Astrocyte (in vitro differentiated cells and primary cell): ENCODE measurements at regions not wholly inside any gene's neighbourhood (a gene's known extent, or its start where the extent isn't known, plus 50 kb on each side); places are given as distances from the start of the nearest gene placed in this dataset.

ENCODE experiments used
- DNase-seq: peaks from one replicate; pipeline ENCODE4 v3.0.0-alpha.2; 2010; ENCODE audit warnings: low read depth
- FAIRE-seq: peaks from 2 replicates; lab custom pipeline; 2011; peaks lifted over from hg19 to GRCh38; lab: Jason Lieb, UNC
- H2AFZ ChIP-seq: 2 replicates; pipeline ENCODE4 v1.6.0; 2012; ENCODE audit warnings: low read depth, low read length, inconsistent platforms
- H3K27ac ChIP-seq: 2 replicates; pipeline ENCODE4 v1.5.1; 2011; ENCODE audit warnings: low read depth, low read length, inconsistent platforms
- H3K27me3 ChIP-seq: 2 replicates; pipeline ENCODE4 v1.6.0; 2011; ENCODE audit warnings: low read length, inconsistent platforms; ENCODE audit not compliant: insufficient read depth
- H3K36me3 ChIP-seq: 2 replicates; pipeline ENCODE4 v1.5.1; 2011; ENCODE audit warnings: low read length, inconsistent platforms; ENCODE audit not compliant: insufficient read depth
- H3K4me1 ChIP-seq: 2 replicates; pipeline ENCODE4 v1.5.1; 2011; ENCODE audit warnings: low read length, inconsistent platforms; ENCODE audit not compliant: insufficient read depth
- H3K4me2 ChIP-seq: 2 replicates; pipeline ENCODE4 v1.6.0; 2012; ENCODE audit warnings: low read length, inconsistent platforms
- H3K4me3 ChIP-seq: 2 replicates; pipeline ENCODE4 v1.5.1; 2011; ENCODE audit warnings: low read depth, mild to moderate bottlenecking, low read length, inconsistent platforms; ENCODE audit not compliant: insufficient read depth
- H3K79me2 ChIP-seq: 2 replicates; pipeline ENCODE4 v1.6.0; 2012; ENCODE audit warnings: mild to moderate bottlenecking, low read length, inconsistent platforms; ENCODE audit not compliant: insufficient read depth
- H3K9ac ChIP-seq: 2 replicates; pipeline ENCODE4 v1.6.0; 2012; ENCODE audit warnings: mild to moderate bottlenecking, low read length, inconsistent platforms
- H3K9me3 ChIP-seq: 2 replicates; pipeline ENCODE4 v1.5.1; 2012; ENCODE audit warnings: low read depth, mild to moderate bottlenecking, low read length, inconsistent platforms; ENCODE audit not compliant: insufficient read depth
- H4K20me1 ChIP-seq: 2 replicates; pipeline ENCODE4 v1.6.0; 2012; ENCODE audit warnings: low read length, inconsistent platforms; ENCODE audit not compliant: insufficient read depth
- H3K27ac Mint-ChIP-seq: one replicate; pipeline ENCODE4 v1.8.0; 2021; ENCODE audit warnings: mild to moderate bottlenecking, mixed read lengths; ENCODE audit not compliant: unreplicated experiment
- H3K27me3 Mint-ChIP-seq: one replicate; pipeline ENCODE4 v1.8.0; 2021; ENCODE audit warnings: low read depth, mixed read lengths; ENCODE audit not compliant: unreplicated experiment
- H3K36me3 Mint-ChIP-seq: one replicate; pipeline ENCODE4 v1.8.0; 2021; ENCODE audit warnings: low read depth, mixed read lengths; ENCODE audit not compliant: unreplicated experiment
- H3K4me1 Mint-ChIP-seq: one replicate; pipeline ENCODE4 v1.8.0; 2021; ENCODE audit warnings: low read depth, mixed read lengths; ENCODE audit not compliant: unreplicated experiment
- H3K4me3 Mint-ChIP-seq: one replicate; pipeline ENCODE4 v1.8.0; 2021; ENCODE audit warnings: mild to moderate bottlenecking, moderate library complexity, mixed read lengths; ENCODE audit not compliant: unreplicated experiment
- H3K9me3 Mint-ChIP-seq: one replicate; pipeline ENCODE4 v1.8.0; 2021; ENCODE audit warnings: mild to moderate bottlenecking, mixed read lengths; ENCODE audit not compliant: unreplicated experiment
- EZH2 ChIP-seq: IDR thresholded peaks from 2 replicates; pipeline ENCODE4 v1.6.1; 2012; ENCODE audit warnings: mild to moderate bottlenecking, low read length, inconsistent platforms; ENCODE audit not compliant: insufficient read depth
- TF ChIP-seq, protein P1 (sequence below): IDR thresholded peaks from 2 replicates; pipeline ENCODE4 v1.5.1; 2011; ENCODE audit warnings: low read depth, mild to moderate bottlenecking, inconsistent platforms, low read length, moderate library complexity; ENCODE audit not compliant: insufficient read depth

DNA sequence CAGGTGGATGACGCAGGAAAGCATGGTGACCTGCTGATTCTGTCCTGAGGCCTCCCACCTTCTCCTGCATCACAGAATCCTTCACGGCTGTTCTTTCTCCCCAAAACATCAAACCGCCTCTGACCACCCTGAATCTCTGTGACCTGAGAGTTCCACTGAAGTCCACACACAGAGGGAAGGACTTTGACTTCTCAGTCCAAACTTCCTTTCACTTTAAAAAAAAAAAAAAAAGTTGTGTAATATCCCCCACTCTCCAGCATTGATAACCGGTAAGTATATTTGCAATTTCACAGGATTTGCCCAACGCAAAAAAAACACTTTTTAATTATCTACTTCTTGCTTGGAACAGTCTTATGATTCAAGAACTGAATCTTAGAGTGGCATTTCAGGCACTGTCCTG is 259.5 kb upstream of the IRS2 start:
- Histone ChIP-seq H3K9me3 (no peaks in the 10 kb centered on the region), H3K4me3 (no peak overlapping the region), H3K27ac (no peak overlapping the region), H3K4me2 (no peak overlapping the region), H3K36me3 (no peaks in the 10 kb centered on the region), H4K20me1 (no peaks in the 10 kb centered on the region), H2AFZ (no peak overlapping the region), H3K79me2 (no peaks in the 10 kb centered on the region), H3K4me1 (peaks cover 12% of the 10 kb centered on the region), H3K27me3 (no peaks in the 10 kb centered on the region), H3K9ac (no peak overlapping the region)
- TF ChIP-seq, protein P1, sequence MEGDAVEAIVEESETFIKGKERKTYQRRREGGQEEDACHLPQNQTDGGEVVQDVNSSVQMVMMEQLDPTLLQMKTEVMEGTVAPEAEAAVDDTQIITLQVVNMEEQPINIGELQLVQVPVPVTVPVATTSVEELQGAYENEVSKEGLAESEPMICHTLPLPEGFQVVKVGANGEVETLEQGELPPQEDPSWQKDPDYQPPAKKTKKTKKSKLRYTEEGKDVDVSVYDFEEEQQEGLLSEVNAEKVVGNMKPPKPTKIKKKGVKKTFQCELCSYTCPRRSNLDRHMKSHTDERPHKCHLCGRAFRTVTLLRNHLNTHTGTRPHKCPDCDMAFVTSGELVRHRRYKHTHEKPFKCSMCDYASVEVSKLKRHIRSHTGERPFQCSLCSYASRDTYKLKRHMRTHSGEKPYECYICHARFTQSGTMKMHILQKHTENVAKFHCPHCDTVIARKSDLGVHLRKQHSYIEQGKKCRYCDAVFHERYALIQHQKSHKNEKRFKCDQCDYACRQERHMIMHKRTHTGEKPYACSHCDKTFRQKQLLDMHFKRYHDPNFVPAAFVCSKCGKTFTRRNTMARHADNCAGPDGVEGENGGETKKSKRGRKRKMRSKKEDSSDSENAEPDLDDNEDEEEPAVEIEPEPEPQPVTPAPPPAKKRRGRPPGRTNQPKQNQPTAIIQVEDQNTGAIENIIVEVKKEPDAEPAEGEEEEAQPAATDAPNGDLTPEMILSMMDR, result no peak
- no peak for TF ChIP-seq EZH2
- Mint-ChIP-seq H3K4me1 (peaks cover 9% of the 10 kb centered on the region), H3K36me3 (no peaks in the 10 kb centered on the region), H3K9me3 (peaks cover 4% of the 10 kb centered on the region), H3K27me3 (no peaks in the 10 kb centered on the region), H3K4me3 (no peak overlapping the region), H3K27ac (no peak overlapping the region)
- DNase-seq (no peak), FAIRE-seq (no peak)

DNA sequence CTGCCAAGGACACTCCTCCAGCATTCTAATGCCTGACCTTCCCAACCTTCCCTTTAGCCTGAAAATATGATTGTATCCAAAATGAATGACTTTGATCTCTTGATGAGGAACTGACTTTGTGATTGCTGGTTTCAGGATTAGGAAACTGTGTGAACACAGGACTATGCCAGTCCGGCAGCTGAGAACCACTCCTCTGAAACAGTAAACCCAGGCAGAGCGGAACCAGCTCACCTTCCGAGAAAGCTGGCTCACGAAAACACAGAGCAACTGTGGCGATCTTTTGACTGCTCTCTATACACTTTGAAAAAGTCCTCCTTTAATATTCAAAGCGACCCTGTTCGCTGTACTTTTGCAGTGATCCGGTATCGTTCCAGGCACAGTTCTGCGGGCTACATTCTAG is 258.8 kb upstream of the IRS2 start:
- FAIRE-seq, result no peak
- H3K4me2 ChIP-seq, result peak overlapping the region; percentile 43

DNA sequence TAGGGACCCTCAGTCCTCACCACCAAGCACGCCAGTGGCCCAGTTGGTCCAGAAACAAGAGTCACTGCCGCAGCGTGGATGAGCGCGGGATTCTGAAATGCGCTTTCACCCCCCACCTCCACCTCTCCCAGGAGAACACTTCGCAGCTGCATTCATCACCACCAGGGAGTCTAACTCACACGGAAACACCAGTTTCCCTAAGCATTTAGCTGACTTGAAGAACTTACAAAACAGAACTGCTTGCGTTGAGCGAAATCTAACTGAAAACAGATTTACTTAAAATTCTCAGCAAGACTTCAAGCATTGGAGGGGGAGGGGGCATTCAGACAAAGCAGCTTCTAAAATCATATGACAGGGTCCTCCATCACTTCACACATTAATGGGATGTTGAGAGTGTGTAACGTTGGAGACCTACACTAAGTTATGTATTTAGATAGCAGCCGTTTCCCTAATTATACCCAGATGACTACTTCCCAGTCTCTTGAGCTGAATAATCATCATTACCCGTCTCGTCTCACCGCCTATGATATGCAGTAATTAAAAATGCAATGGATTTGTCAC is 258.2 kb upstream of the IRS2 start:
- Histone ChIP-seq H3K27me3 (no peaks in the 10 kb centered on the region), H3K4me1 (peaks cover 12% of the 10 kb centered on the region), H3K4me2 (peak overlapping the region; percentile 43), H3K9me3 (no peaks in the 10 kb centered on the region), H3K27ac (no peak overlapping the region), H3K79me2 (no peaks in the 10 kb centered on the region), H3K9ac (no peak overlapping the region), H4K20me1 (no peaks in the 10 kb centered on the region), H2AFZ (no peak overlapping the region), H3K36me3 (no peaks in the 10 kb centered on the region), H3K4me3 (no peak overlapping the region)
- Mint-ChIP-seq H3K27me3 (no peaks in the 10 kb centered on the region), H3K9me3 (peaks cover 2% of the 10 kb centered on the region), H3K27ac (no peak overlapping the region), H3K4me1 (peaks cover 9% of the 10 kb centered on the region), H3K4me3 (no peak overlapping the region), H3K36me3 (no peaks in the 10 kb centered on the region)
- DNase-seq, result peak; percentile 56
- TF ChIP-seq, protein P1, result no peak
- no peak for TF ChIP-seq EZH2
- FAIRE-seq, result no peak

More for the DNA sequence above, 258.8 kb upstream of the IRS2 start:
- H3K9ac ChIP-seq, result no peak overlapping the region
- H3K27ac ChIP-seq, result no peak overlapping the region
- H4K20me1 ChIP-seq, result no peaks in the 10 kb centered on the region
- H3K4me3 Mint-ChIP-seq, result no peak overlapping the region
- H3K79me2 ChIP-seq, result no peaks in the 10 kb centered on the region
- H3K9me3 Mint-ChIP-seq, result peaks cover 2% of the 10 kb centered on the region
- no peak for TF ChIP-seq EZH2
- TF ChIP-seq, protein P1, result no peak
- H3K27me3 ChIP-seq, result no peaks in the 10 kb centered on the region
- no peak overlapping the region for H3K27ac Mint-ChIP-seq
- H2AFZ ChIP-seq, result no peak overlapping the region
- no peaks in the 10 kb centered on the region for H3K36me3 Mint-ChIP-seq
- no peaks in the 10 kb centered on the region for H3K9me3 ChIP-seq
- no peak overlapping the region for H3K4me3 ChIP-seq
- H3K36me3 ChIP-seq, result no peaks in the 10 kb centered on the region
- peaks cover 9% of the 10 kb centered on the region for H3K4me1 Mint-ChIP-seq
- H3K4me1 ChIP-seq, result peaks cover 12% of the 10 kb centered on the region
- DNase-seq, result no peak
- no peaks in the 10 kb centered on the region for H3K27me3 Mint-ChIP-seq
